ENCODE measurements at regions not wholly inside any gene's neighbourhood (a gene's known extent, or its start where the extent isn't known, plus 50 kb on each side); places are given as distances from the start of the nearest gene placed in this dataset.
A peak's percentile ranks its signal among the peaks of the same experiment; 100 is the strongest.

- intact Hi-C loops (cut with DNase I), result no loop called here
- DNase-seq, result peak in 1 of 10 donors; percentile 58
These were observed 427.7 kb upstream of the THBS1 start for GRCh38 chr15:39153058-39153714.

GRCh38 chr15:39153716-39154115 lies 427.2 kb upstream of the THBS1 start:
- intact Hi-C loops (cut with DNase I), result no loop called here
- no peak for DNase-seq

GRCh38 chr15:39154227-39154638 lies 426.6 kb upstream of the THBS1 start:
- DNase-seq, result no peak
- intact Hi-C loops (cut with DNase I), result no loop called here

GRCh38 chr15:39154776-39155175 lies 426.1 kb upstream of the THBS1 start:
- no peak for DNase-seq
- intact Hi-C loops (cut with DNase I), result no loop called here

- no peak for DNase-seq
- intact Hi-C loops (cut with DNase I), result no loop called here
These were observed 424.7 kb upstream of the THBS1 start for GRCh38 chr15:39156166-39156565.

GRCh38 chr15:39156646-39157250 lies 424.1 kb upstream of the THBS1 start:
- DNase-seq, result no peak
- intact Hi-C loops (cut with DNase I), result no loop called here

- no peak for DNase-seq
- intact Hi-C loops (cut with DNase I), result no loop called here
These were observed 423.0 kb upstream of the THBS1 start for GRCh38 chr15:39157882-39158281.

GRCh38 chr15:39159833-39160232 lies 421.0 kb upstream of the THBS1 start:
- intact Hi-C loops (cut with DNase I), result no loop called here
- DNase-seq, result no peak

GRCh38 chr15:39161096-39161495 lies 419.8 kb upstream of the THBS1 start:
- intact Hi-C loops (cut with DNase I), result no loop called here
- no peak for DNase-seq

GRCh38 chr15:39165020-39165706 lies 415.7 kb upstream of the THBS1 start:
- DNase-seq, result no peak
- intact Hi-C loops (cut with DNase I), result no loop called here

- intact Hi-C loops (cut with DNase I), result no loop called here
These were observed 413.5 kb upstream of the THBS1 start for GRCh38 chr15:39167164-39168058.

GRCh38 chr15:39171944-39172368 lies 408.9 kb upstream of the THBS1 start:
- intact Hi-C loops (cut with DNase I), result loop anchor here (1.0 to 5.0 kb wide), 2 partner anchors 408 to 585 kb away; no protein-coding TSS in a partner anchor
- DNase-seq, result peak in 7 of 10 donors; percentile 11 to 75 (median 26)

More at GRCh38 chr15:39167164-39168058, 413.5 kb upstream of the THBS1 start:
- DNase-seq, result no peak

- intact Hi-C loops (cut with DNase I), result loop anchor here (1.0 to 5.0 kb wide), 2 partner anchors 408 to 585 kb away; no protein-coding TSS in a partner anchor
- DNase-seq, result peak in 8 of 10 donors; percentile 8 to 86 (median 38)
These were observed 408.2 kb upstream of the THBS1 start for GRCh38 chr15:39172380-39173281.

- DNase-seq, result peak in 1 of 10 donors; percentile 46
- intact Hi-C loops (cut with DNase I), result loop anchor here (5.0 kb wide), 1 partner anchor 584 kb away; no protein-coding TSS in a partner anchor
These were observed 407.5 kb upstream of the THBS1 start for GRCh38 chr15:39173426-39173825.

- intact Hi-C loops (cut with DNase I), result loop anchor here (5.0 kb wide), 1 partner anchor 583 kb away; no protein-coding TSS in a partner anchor
- no peak for DNase-seq
These were observed 406.5 kb upstream of the THBS1 start for GRCh38 chr15:39174332-39174731.

- intact Hi-C loops (cut with DNase I), result no loop called here
- no peak for DNase-seq
These were observed 404.8 kb upstream of the THBS1 start for GRCh38 chr15:39176030-39176429.

GRCh38 chr15:39177561-39177960 lies 403.3 kb upstream of the THBS1 start:
- intact Hi-C loops (cut with DNase I), result no loop called here
- DNase-seq, result no peak

- no peak for DNase-seq
- intact Hi-C loops (cut with DNase I), result no loop called here
These were observed 400.8 kb upstream of the THBS1 start for GRCh38 chr15:39180030-39180429.

GRCh38 chr15:39180483-39180933 lies 400.4 kb upstream of the THBS1 start:
- intact Hi-C loops (cut with DNase I), result no loop called here

More at GRCh38 chr15:39180483-39180933, 400.4 kb upstream of the THBS1 start:
- no peak for DNase-seq

Data from posterior cingulate gyrus (tissue), 11 donors.